Activated T-helper 1 cell treated with anti-CD3 and anti-CD28 coated beads, Interleukin-12 subunit alpha, Interleukin-12 subunit beta, Interleukin-2, Interleukin-4 antibody, amounts not matched to agents 30 ng/mL and 10 ng/mL and 1 ng/mL, durations not matched to agents 14 hours and 24 hours and 36 hours (primary cell): ENCODE measurements at regions not wholly inside any gene's neighbourhood (a gene's known extent, or its start where the extent isn't known, plus 50 kb on each side); places are given as distances from the start of the nearest gene placed in this dataset.
"Not testable (repeated sequence)": the region's sequence is repeated elsewhere in the genome, so short reads cannot be mapped to it uniquely, and the experiment has no call there.

Source experiments
- DNase-seq: peaks from one replicate; pipeline ENCODE4 v3.0.0; 2021; ENCODE audit warnings: low spot score
- H3K27ac Mint-ChIP-seq: one replicate; pipeline ENCODE4 v1.8.0; 2021; ENCODE audit warnings: mild to moderate bottlenecking, mixed read lengths
- H3K27me3 Mint-ChIP-seq: one replicate; pipeline ENCODE4 v1.8.0; 2022; ENCODE audit warnings: mild to moderate bottlenecking, moderate library complexity, mixed read lengths; ENCODE audit not compliant: insufficient read depth
- H3K36me3 Mint-ChIP-seq: one replicate; pipeline ENCODE4 v1.8.0; 2021; ENCODE audit warnings: low read depth, mixed read lengths
- H3K4me1 Mint-ChIP-seq: one replicate; pipeline ENCODE4 v1.8.0; 2021; ENCODE audit warnings: low read depth, mixed read lengths
- H3K4me3 Mint-ChIP-seq: one replicate; pipeline ENCODE4 v1.8.0; 2021; ENCODE audit warnings: mild to moderate bottlenecking, moderate library complexity, mixed read lengths
- H3K9me3 Mint-ChIP-seq: one replicate; pipeline ENCODE4 v1.8.0; 2021; ENCODE audit warnings: mixed read lengths
- intact Hi-C: fragments of 100-400 bp; cut with micrococcal nuclease; formaldehyde crosslinking; loops from one replicate; pipeline ENCODE4 v1.15.1; 2024

- no peak for DNase-seq
- intact Hi-C loops: no loop called here
- Mint-ChIP-seq H3K36me3 (no peaks in the 10 kb centered on the region), H3K4me3 (no peak overlapping the region), H3K27ac (no peak overlapping the region), H3K27me3 (no peaks in the 10 kb centered on the region), H3K4me1 (no peaks in the 10 kb centered on the region), H3K9me3 (no peaks in the 10 kb centered on the region)
Observed at GRCh38 chr18:68402784-68403183, 312.1 kb downstream of the TMX3 start.

- DNase-seq: no peak
- H3K36me3 Mint-ChIP-seq: no peaks in the 10 kb centered on the region
- intact Hi-C loops: no loop called here
- H3K27me3 Mint-ChIP-seq: no peaks in the 10 kb centered on the region
- no peaks in the 10 kb centered on the region for H3K9me3 Mint-ChIP-seq
- no peak overlapping the region for H3K4me3 Mint-ChIP-seq
- no peak overlapping the region for H3K27ac Mint-ChIP-seq
- no peaks in the 10 kb centered on the region for H3K4me1 Mint-ChIP-seq
Observed at GRCh38 chr18:68400889-68401288, 314.0 kb downstream of the TMX3 start.

- no peaks in the 10 kb centered on the region for H3K27me3 Mint-ChIP-seq
- intact Hi-C loops: no loop called here
- H3K4me1 Mint-ChIP-seq: no peaks in the 10 kb centered on the region
- no peaks in the 10 kb centered on the region for H3K36me3 Mint-ChIP-seq
- no peaks in the 10 kb centered on the region for H3K9me3 Mint-ChIP-seq
- no peak overlapping the region for H3K27ac Mint-ChIP-seq
- no peak overlapping the region for H3K4me3 Mint-ChIP-seq
- DNase-seq: no peak
Observed at GRCh38 chr18:68399721-68400120, 315.2 kb downstream of the TMX3 start.

- Mint-ChIP-seq H3K4me3 (no peak overlapping the region), H3K27ac (no peak overlapping the region), H3K4me1 (no peaks in the 10 kb centered on the region), H3K27me3 (no peaks in the 10 kb centered on the region), H3K36me3 (no peaks in the 10 kb centered on the region), H3K9me3 (no peaks in the 10 kb centered on the region)
- DNase-seq: no peak
- intact Hi-C loops: no loop called here
Observed at GRCh38 chr18:68397241-68398035, 317.5 kb downstream of the TMX3 start.

- no peak overlapping the region for H3K27ac Mint-ChIP-seq
- intact Hi-C loops: no loop called here
Observed at GRCh38 chr18:68394705-68395104, 320.2 kb downstream of the TMX3 start.

GRCh38 chr18:68391801-68392200 lies 323.1 kb downstream of the TMX3 start:
- no peaks in the 10 kb centered on the region for H3K27me3 Mint-ChIP-seq
- no peak overlapping the region for H3K4me3 Mint-ChIP-seq
- H3K36me3 Mint-ChIP-seq: no peaks in the 10 kb centered on the region
- intact Hi-C loops: no loop called here
- DNase-seq: no peak
- no peaks in the 10 kb centered on the region for H3K9me3 Mint-ChIP-seq
- H3K4me1 Mint-ChIP-seq: no peaks in the 10 kb centered on the region
- H3K27ac Mint-ChIP-seq: no peak overlapping the region

More at GRCh38 chr18:68394705-68395104, 320.2 kb downstream of the TMX3 start:
- no peak for DNase-seq
- H3K9me3 Mint-ChIP-seq: no peaks in the 10 kb centered on the region
- H3K4me1 Mint-ChIP-seq: no peaks in the 10 kb centered on the region
- no peak overlapping the region for H3K4me3 Mint-ChIP-seq
- no peaks in the 10 kb centered on the region for H3K36me3 Mint-ChIP-seq
- no peaks in the 10 kb centered on the region for H3K27me3 Mint-ChIP-seq

GRCh38 chr18:68387246-68387645 lies 327.7 kb downstream of the TMX3 start:
- H3K27ac Mint-ChIP-seq: no peak overlapping the region
- H3K9me3 Mint-ChIP-seq: no peaks in the 10 kb centered on the region
- intact Hi-C loops: no loop called here
- no peak overlapping the region for H3K4me3 Mint-ChIP-seq
- no peak for DNase-seq
- no peaks in the 10 kb centered on the region for H3K4me1 Mint-ChIP-seq
- no peaks in the 10 kb centered on the region for H3K27me3 Mint-ChIP-seq
- H3K36me3 Mint-ChIP-seq: no peaks in the 10 kb centered on the region

GRCh38 chr18:68383979-68384378 lies 330.9 kb downstream of the TMX3 start:
- intact Hi-C loops, H3K9me3 Mint-ChIP-seq, H3K4me1 Mint-ChIP-seq, H3K36me3 Mint-ChIP-seq, H3K27ac Mint-ChIP-seq, H3K27me3 Mint-ChIP-seq, H3K4me3 Mint-ChIP-seq, DNase-seq: not testable (repeated sequence)

- intact Hi-C loops: no loop called here
- no peaks in the 10 kb centered on the region for H3K36me3 Mint-ChIP-seq
- no peak overlapping the region for H3K27ac Mint-ChIP-seq
- no peaks in the 10 kb centered on the region for H3K27me3 Mint-ChIP-seq
- no peaks in the 10 kb centered on the region for H3K4me1 Mint-ChIP-seq
- no peak overlapping the region for H3K4me3 Mint-ChIP-seq
- no peaks in the 10 kb centered on the region for H3K9me3 Mint-ChIP-seq
- DNase-seq: no peak
Observed at GRCh38 chr18:68376926-68377325, 338.0 kb downstream of the TMX3 start.

- no peak for DNase-seq
- no peak overlapping the region for H3K4me3 Mint-ChIP-seq
- peaks cover 3% of the 10 kb centered on the region for H3K27me3 Mint-ChIP-seq
- intact Hi-C loops: no loop called here
- no peak overlapping the region for H3K27ac Mint-ChIP-seq
- peaks cover 3% of the 10 kb centered on the region for H3K9me3 Mint-ChIP-seq
- H3K4me1 Mint-ChIP-seq: no peaks in the 10 kb centered on the region
- H3K36me3 Mint-ChIP-seq: no peaks in the 10 kb centered on the region
Observed at GRCh38 chr18:68362907-68363306, 352.0 kb downstream of the TMX3 start.

- DNase-seq: no peak
- Mint-ChIP-seq H3K36me3 (no peaks in the 10 kb centered on the region), H3K4me3 (no peak overlapping the region), H3K9me3 (peaks cover 10% of the 10 kb centered on the region), H3K4me1 (no peaks in the 10 kb centered on the region), H3K27me3 (no peaks in the 10 kb centered on the region), H3K27ac (no peak overlapping the region)
- intact Hi-C loops: no loop called here
Observed at GRCh38 chr18:68355637-68356036, 359.3 kb downstream of the TMX3 start.

- no peaks in the 10 kb centered on the region for H3K36me3 Mint-ChIP-seq
- intact Hi-C loops: no loop called here
- no peak for DNase-seq
- H3K27me3 Mint-ChIP-seq: no peaks in the 10 kb centered on the region
- H3K4me3 Mint-ChIP-seq: no peak overlapping the region
- H3K4me1 Mint-ChIP-seq: no peaks in the 10 kb centered on the region
- no peak overlapping the region for H3K27ac Mint-ChIP-seq
- H3K9me3 Mint-ChIP-seq: peaks cover 19% of the 10 kb centered on the region
Observed at GRCh38 chr18:68354176-68354575, 360.7 kb downstream of the TMX3 start.

GRCh38 chr18:68342039-68342659 lies 372.8 kb downstream of the TMX3 start:
- no peaks in the 10 kb centered on the region for H3K9me3 Mint-ChIP-seq
- DNase-seq: no peak
- H3K4me1 Mint-ChIP-seq: no peaks in the 10 kb centered on the region
- H3K36me3 Mint-ChIP-seq: no peaks in the 10 kb centered on the region
- intact Hi-C loops: no loop called here
- no peak overlapping the region for H3K4me3 Mint-ChIP-seq
- H3K27me3 Mint-ChIP-seq: peaks cover 2% of the 10 kb centered on the region
- no peak overlapping the region for H3K27ac Mint-ChIP-seq
